Stimulated activated CD8-positive, alpha-beta memory T cell treated with anti-CD3 and anti-CD28 coated beads, Interleukin-12 subunit alpha, Interleukin-12 subunit beta, amount 100 ng/mL, for 24 hours (primary cell): ENCODE measurements at regions not wholly inside any gene's neighbourhood (a gene's known extent, or its start where the extent isn't known, plus 50 kb on each side); places are given as distances from the start of the nearest gene placed in this dataset.
"Not testable (repeated sequence)": the region's sequence is repeated elsewhere in the genome, so short reads cannot be mapped to it uniquely, and the experiment has no call there.

Source experiments
- DNase-seq: peaks from one replicate; pipeline ENCODE4 v3.0.0-alpha.2; 2020; ENCODE audit errors: extremely low read depth

GRCh38 chr16:85441189-85441889 lies 171.8 kb upstream of the GSE1 start:
- no peak for DNase-seq

GRCh38 chr16:85441890-85442670 lies 171.0 kb upstream of the GSE1 start:
- no peak for DNase-seq

GRCh38 chr16:85443116-85443515 lies 170.0 kb upstream of the GSE1 start:
- no peak for DNase-seq

- no peak for DNase-seq
These were observed 169.6 kb upstream of the GSE1 start for GRCh38 chr16:85443531-85443930.

- no peak for DNase-seq
These were observed 167.9 kb upstream of the GSE1 start for GRCh38 chr16:85445064-85445778.

GRCh38 chr16:85445779-85446222 lies 167.3 kb upstream of the GSE1 start:
- DNase-seq: no peak

GRCh38 chr16:85446951-85447692 lies 166.0 kb upstream of the GSE1 start:
- no peak for DNase-seq

GRCh38 chr16:85447693-85448313 lies 165.3 kb upstream of the GSE1 start:
- no peak for DNase-seq

- no peak for DNase-seq
These were observed 164.4 kb upstream of the GSE1 start for GRCh38 chr16:85448557-85449190.

- no peak for DNase-seq
These were observed 163.8 kb upstream of the GSE1 start for GRCh38 chr16:85449191-85449884.

- no peak for DNase-seq
These were observed 163.3 kb upstream of the GSE1 start for GRCh38 chr16:85449885-85450245.

GRCh38 chr16:85451142-85451541 lies 162.0 kb upstream of the GSE1 start:
- DNase-seq: not testable (repeated sequence)

- DNase-seq: no peak
These were observed 161.3 kb upstream of the GSE1 start for GRCh38 chr16:85451641-85452363.

GRCh38 chr16:85452364-85453193 lies 160.5 kb upstream of the GSE1 start:
- DNase-seq: no peak

- no peak for DNase-seq
These were observed 159.9 kb upstream of the GSE1 start for GRCh38 chr16:85453194-85453678.

- no peak for DNase-seq
These were observed 159.4 kb upstream of the GSE1 start for GRCh38 chr16:85453703-85454102.

- no peak for DNase-seq
These were observed 158.8 kb upstream of the GSE1 start for GRCh38 chr16:85454171-85454872.

GRCh38 chr16:85455534-85455933 lies 157.6 kb upstream of the GSE1 start:
- DNase-seq: no peak
